IgD-negative memory B cell (primary cell): ENCODE measurements at regions not wholly inside any gene's neighbourhood (a gene's known extent, or its start where the extent isn't known, plus 50 kb on each side); places are given as distances from the start of the nearest gene placed in this dataset.
A peak's percentile ranks its signal among the peaks of the same experiment; 100 is the strongest.

Experiments used
- H3K27ac Mint-ChIP-seq, 3 donors: one replicate each; pipeline ENCODE4 v1.8.0; 2020 to 2022; ENCODE audit warnings: mild to moderate bottlenecking in 3 of 3, mixed read lengths in 3 of 3, moderate library complexity in 1 of 3
- H3K27me3 Mint-ChIP-seq: one replicate; pipeline ENCODE4 v1.8.0; 2021; ENCODE audit warnings: mixed read lengths
- H3K36me3 Mint-ChIP-seq: one replicate; pipeline ENCODE4 v1.8.0; 2020; ENCODE audit warnings: mild to moderate bottlenecking, mixed read lengths
- H3K4me1 Mint-ChIP-seq, 3 donors: one replicate each; pipeline ENCODE4 v1.8.0; 2020 to 2022; ENCODE audit warnings: mixed read lengths in 3 of 3, mild to moderate bottlenecking in 1 of 3
- H3K4me3 Mint-ChIP-seq, 4 donors: one replicate each; pipeline ENCODE4 v1.8.0; 2020 to 2022; ENCODE audit warnings: mild to moderate bottlenecking in 4 of 4, mixed read lengths in 4 of 4, moderate library complexity in 3 of 4
- H3K9me3 Mint-ChIP-seq, 3 donors: one replicate each; pipeline ENCODE4 v1.8.0; 2020 to 2021; ENCODE audit warnings: mixed read lengths in 3 of 3, mild to moderate bottlenecking in 1 of 3

DNA sequence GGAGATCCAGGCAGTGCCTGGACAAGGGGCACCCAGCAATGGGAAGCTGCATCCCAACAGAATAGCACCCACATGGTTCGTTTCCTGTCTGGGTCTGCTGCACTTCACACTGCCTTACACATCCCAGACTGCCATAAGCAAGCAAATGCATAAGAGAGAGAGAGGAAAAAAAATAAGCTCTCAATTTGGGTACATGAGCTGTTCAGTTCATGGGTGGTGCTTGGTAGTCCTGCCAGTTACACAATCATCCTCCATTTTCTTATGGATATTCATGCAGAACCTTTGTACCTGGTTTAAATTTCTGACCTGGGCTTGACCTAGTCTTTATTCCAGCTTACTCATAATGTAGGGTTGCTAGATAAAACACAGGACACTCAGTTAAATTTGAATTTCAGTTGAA is 733.6 kb downstream of the TNS3 start:
- no peaks in the 10 kb centered on the region for H3K27me3 Mint-ChIP-seq
- H3K27ac Mint-ChIP-seq = no peak overlapping the region
- H3K9me3 Mint-ChIP-seq = peaks cover 0 to 2% (median 0%) of the 10 kb centered on the region in 3 donors
- H3K36me3 Mint-ChIP-seq = no peaks in the 10 kb centered on the region
- no peaks in the 10 kb centered on the region for H3K4me1 Mint-ChIP-seq
- no peak overlapping the region for H3K4me3 Mint-ChIP-seq

DNA sequence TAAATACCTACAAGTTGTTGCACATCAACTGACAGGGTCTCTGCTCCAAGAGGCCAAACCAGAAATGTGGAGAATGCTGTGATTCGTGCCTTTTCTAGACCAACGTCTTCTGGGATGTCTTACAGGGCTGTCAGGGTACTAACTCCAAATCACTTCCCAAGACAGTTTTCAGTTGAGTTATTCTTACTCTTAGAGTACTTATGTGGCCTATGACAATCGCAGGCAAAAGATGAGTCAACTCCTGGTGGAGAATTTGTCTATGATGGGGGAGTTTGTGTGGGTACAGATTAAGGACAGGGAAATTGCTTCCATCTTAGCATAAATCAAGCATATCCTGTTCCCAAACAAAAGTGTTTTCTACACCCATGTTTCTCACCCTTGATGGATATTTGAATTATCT is 734.8 kb downstream of the TNS3 start:
- no peak overlapping the region for H3K4me3 Mint-ChIP-seq
- H3K9me3 Mint-ChIP-seq = peaks cover 0 to 2% (median 0%) of the 10 kb centered on the region in 3 donors
- H3K4me1 Mint-ChIP-seq = no peaks in the 10 kb centered on the region
- H3K36me3 Mint-ChIP-seq = no peaks in the 10 kb centered on the region
- H3K27ac Mint-ChIP-seq = no peak overlapping the region
- H3K27me3 Mint-ChIP-seq = no peaks in the 10 kb centered on the region

DNA sequence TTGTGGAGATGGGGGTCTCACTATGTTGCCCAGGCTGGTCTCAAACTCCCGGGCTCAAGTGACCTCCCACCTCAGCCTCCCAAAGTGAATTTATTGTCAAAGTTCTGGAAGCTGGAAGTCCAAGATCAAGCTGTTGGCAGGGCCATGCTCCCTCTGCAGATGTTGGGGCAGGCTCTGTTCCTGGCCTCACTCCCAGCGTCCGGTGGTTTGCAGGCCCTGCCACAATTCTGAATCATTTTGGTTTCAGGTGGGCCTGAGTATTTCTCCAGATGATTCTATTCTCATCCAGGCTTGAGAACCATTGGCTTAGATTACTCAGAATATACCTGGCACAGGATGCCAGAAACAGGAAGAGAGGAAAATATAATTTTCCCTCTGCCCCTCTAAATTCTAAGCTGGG is 737.4 kb downstream of the TNS3 start:
- Mint-ChIP-seq H3K27ac (no peak overlapping the region), H3K9me3 (peaks cover 0 to 3% (median 2%) of the 10 kb centered on the region in 3 donors), H3K4me1 (no peaks in the 10 kb centered on the region), H3K4me3 (no peak overlapping the region), H3K27me3 (no peaks in the 10 kb centered on the region), H3K36me3 (no peaks in the 10 kb centered on the region)

DNA sequence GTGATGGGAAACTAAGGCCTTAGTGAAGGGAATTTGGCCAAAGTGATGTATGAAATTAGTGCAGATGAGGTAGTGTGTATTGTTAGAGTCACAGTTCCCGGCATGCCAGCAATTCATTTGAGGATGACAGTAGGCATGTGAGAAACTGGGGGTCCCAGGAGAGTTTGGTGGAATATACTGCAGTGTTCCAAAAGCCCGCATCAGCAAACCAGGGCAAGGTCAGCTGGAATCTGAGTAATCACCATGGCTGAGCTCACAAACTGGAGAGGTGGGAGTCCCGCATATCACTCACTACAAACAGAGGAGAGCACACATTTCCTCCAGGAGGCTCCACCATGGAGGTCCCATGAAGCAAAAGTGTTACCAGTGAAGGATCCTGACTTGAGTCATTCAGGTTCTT is 740.7 kb downstream of the TNS3 start:
- Mint-ChIP-seq H3K27ac (no peak overlapping the region), H3K27me3 (no peaks in the 10 kb centered on the region), H3K9me3 (peaks cover 0 to 3% (median 2%) of the 10 kb centered on the region in 3 donors), H3K36me3 (no peaks in the 10 kb centered on the region), H3K4me3 (no peak overlapping the region), H3K4me1 (no peaks in the 10 kb centered on the region)

DNA sequence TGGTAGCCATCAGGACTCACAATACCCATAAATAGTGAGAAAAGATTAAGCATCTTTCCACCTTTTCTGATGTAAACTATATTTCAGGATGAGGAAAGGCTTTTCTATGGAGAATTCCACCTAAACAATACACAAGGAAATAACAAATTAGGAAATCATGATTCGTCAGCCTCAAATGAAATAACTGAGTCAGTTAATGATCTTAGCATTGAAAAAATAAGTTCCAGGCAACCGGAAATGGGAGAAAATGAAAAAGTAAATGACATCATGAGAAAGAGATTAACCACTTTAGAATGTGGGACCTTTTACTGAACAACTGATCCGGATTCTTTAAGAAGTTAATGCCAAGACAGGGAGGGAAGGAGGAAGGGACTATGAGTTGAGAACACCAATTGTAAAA is 742.3 kb downstream of the TNS3 start:
- H3K4me1 Mint-ChIP-seq = no peaks in the 10 kb centered on the region
- no peaks in the 10 kb centered on the region for H3K27me3 Mint-ChIP-seq
- no peak overlapping the region for H3K27ac Mint-ChIP-seq
- no peak overlapping the region for H3K4me3 Mint-ChIP-seq
- no peaks in the 10 kb centered on the region for H3K36me3 Mint-ChIP-seq
- peaks cover 0 to 3% (median 0%) of the 10 kb centered on the region in 3 donors for H3K9me3 Mint-ChIP-seq

DNA sequence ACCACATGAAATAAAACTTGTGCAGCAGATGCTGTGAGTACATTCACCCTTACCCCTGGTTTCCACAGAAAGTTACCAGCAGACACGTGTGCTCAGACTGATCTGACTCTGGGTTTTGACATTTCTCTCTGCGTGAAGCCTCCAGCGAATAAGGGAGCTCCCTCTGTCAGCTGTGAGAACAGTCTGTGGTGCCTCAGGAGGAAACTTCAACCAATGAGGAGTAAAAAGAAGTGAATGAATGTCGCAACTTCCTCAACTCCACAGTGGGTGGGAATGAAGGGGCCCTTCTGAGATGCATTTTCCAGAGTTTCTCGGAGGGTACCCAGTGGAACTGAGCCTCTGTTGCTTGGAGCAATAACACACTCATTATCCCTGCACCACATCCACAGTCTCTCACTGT is 743.4 kb downstream of the TNS3 start:
- H3K9me3 Mint-ChIP-seq = peaks cover 0 to 3% (median 2%) of the 10 kb centered on the region in 3 donors
- no peaks in the 10 kb centered on the region for H3K4me1 Mint-ChIP-seq
- H3K27me3 Mint-ChIP-seq = no peaks in the 10 kb centered on the region
- H3K4me3 Mint-ChIP-seq = no peak overlapping the region
- H3K36me3 Mint-ChIP-seq = no peaks in the 10 kb centered on the region
- H3K27ac Mint-ChIP-seq = no peak overlapping the region

DNA sequence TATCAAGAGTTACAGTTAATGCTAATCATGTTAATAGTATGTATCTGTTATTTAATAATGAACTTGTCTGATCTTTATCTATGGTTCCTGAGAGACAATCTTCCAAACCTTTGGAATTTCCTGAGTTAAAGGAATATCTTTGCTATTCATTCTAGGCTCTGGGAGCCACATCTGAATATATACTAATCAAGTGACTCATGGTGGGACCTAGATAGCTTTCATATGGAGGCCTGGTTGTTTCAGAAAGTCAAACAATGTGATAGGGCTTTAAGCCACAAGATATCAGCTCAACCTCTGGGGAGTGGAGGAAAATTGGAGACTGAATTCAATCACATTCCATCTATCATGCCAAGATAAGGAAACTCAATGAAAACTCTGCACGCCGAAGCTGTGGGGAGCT is 746.4 kb downstream of the TNS3 start:
- Mint-ChIP-seq H3K9me3 (peaks cover 2 to 3% (median 2%) of the 10 kb centered on the region in 3 donors), H3K36me3 (no peaks in the 10 kb centered on the region), H3K4me3 (no peak overlapping the region)

DNA sequence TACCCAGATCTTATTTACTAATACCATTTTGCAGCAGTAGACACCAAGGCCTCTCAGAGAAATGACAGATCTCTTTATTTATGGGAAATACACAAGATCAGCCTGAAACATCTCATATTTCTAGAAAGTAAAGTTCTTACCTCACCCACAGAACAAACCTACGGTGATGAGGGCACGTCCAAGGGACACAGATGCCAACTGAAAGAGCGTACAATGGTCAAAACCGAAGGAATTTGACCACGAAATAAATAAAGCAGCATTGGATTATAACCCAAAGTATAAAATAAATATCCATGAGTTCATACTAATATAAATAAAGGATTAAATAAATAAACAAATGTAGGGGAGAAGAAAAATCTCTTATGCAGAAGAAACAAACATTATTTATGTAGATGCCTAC is 747.0 kb downstream of the TNS3 start:
- Mint-ChIP-seq H3K27ac (no peak overlapping the region), H3K4me1 (no peaks in the 10 kb centered on the region), H3K36me3 (no peaks in the 10 kb centered on the region), H3K9me3 (peaks cover 2 to 4% (median 3%) of the 10 kb centered on the region in 3 donors), H3K27me3 (no peaks in the 10 kb centered on the region), H3K4me3 (no peak overlapping the region)

More for the DNA sequence above, 746.4 kb downstream of the TNS3 start:
- no peaks in the 10 kb centered on the region for H3K4me1 Mint-ChIP-seq
- no peak overlapping the region for H3K27ac Mint-ChIP-seq
- H3K27me3 Mint-ChIP-seq = no peaks in the 10 kb centered on the region

DNA sequence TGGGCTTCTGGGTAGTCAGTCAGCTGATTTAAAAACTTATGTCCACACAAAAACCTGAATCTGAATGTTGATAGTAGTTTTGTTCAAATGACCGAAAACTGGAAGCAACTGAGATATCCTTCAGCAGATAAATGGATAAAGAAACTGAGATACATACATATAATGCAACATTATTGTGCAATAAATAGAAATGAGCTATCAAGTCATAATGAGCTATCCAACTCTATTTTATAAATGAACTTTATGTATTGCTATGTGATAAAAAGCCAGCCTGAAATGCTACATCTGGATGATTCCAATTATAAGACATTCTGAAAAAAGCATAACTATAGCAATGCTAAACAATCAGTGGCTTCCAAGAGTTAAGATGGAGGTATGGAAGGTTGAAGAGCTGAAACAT is 748.7 kb downstream of the TNS3 start:
- H3K4me1 Mint-ChIP-seq = no peaks in the 10 kb centered on the region
- H3K9me3 Mint-ChIP-seq = peaks cover 0 to 4% (median 4%) of the 10 kb centered on the region in 3 donors
- no peak overlapping the region for H3K4me3 Mint-ChIP-seq
- H3K27ac Mint-ChIP-seq = no peak overlapping the region
- H3K36me3 Mint-ChIP-seq = no peaks in the 10 kb centered on the region
- H3K27me3 Mint-ChIP-seq = no peaks in the 10 kb centered on the region

DNA sequence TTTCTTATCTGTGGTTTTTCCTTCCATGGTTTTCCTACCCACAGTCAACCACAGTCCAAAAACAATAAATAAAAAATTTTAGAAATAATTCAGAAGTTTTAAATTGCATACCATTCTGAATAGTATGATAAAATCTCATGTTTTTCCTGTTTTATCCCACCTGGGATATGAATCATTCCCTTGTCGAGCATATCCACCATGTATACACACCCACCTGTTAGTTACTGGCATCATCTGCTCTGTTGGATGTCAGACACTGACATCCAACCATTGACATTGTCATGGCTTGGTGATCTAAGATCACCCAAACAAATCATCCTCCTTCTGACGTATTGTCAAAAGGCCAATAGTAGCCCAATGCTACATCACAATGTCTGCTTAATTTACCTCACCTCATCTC is 749.8 kb downstream of the TNS3 start:
- no peak overlapping the region for H3K27ac Mint-ChIP-seq
- H3K4me1 Mint-ChIP-seq = no peaks in the 10 kb centered on the region
- peaks cover 0 to 8% (median 7%) of the 10 kb centered on the region in 3 donors for H3K9me3 Mint-ChIP-seq
- no peak overlapping the region for H3K4me3 Mint-ChIP-seq
- no peaks in the 10 kb centered on the region for H3K27me3 Mint-ChIP-seq
- no peaks in the 10 kb centered on the region for H3K36me3 Mint-ChIP-seq

DNA sequence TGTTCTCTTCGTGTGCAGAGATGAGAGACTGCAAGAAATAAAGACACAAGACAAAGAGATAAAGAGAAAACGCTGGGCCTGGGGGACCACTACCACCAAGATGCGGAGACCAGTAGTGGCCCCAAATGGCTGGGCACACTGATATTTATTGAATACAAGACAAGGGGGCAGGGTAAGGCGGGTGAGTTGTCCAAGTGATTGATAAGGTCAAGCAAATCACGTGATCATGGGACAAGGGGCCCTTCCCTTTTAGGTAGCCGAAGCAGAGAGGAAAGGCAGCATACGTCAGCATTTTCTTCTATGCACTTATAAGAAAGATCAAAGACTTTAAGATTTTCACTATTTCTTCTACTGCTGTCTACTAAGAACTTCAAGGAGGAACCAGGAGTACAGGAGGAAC is 762.1 kb downstream of the TNS3 start:
- no peaks in the 10 kb centered on the region for H3K27me3 Mint-ChIP-seq
- no peaks in the 10 kb centered on the region for H3K36me3 Mint-ChIP-seq
- H3K9me3 Mint-ChIP-seq = peaks cover 5 to 11% (median 8%) of the 10 kb centered on the region in 3 donors
- peak overlapping the region in 1 of 4 donors; percentile 72 for H3K4me3 Mint-ChIP-seq
- no peaks in the 10 kb centered on the region for H3K4me1 Mint-ChIP-seq
- H3K27ac Mint-ChIP-seq = no peak overlapping the region

DNA sequence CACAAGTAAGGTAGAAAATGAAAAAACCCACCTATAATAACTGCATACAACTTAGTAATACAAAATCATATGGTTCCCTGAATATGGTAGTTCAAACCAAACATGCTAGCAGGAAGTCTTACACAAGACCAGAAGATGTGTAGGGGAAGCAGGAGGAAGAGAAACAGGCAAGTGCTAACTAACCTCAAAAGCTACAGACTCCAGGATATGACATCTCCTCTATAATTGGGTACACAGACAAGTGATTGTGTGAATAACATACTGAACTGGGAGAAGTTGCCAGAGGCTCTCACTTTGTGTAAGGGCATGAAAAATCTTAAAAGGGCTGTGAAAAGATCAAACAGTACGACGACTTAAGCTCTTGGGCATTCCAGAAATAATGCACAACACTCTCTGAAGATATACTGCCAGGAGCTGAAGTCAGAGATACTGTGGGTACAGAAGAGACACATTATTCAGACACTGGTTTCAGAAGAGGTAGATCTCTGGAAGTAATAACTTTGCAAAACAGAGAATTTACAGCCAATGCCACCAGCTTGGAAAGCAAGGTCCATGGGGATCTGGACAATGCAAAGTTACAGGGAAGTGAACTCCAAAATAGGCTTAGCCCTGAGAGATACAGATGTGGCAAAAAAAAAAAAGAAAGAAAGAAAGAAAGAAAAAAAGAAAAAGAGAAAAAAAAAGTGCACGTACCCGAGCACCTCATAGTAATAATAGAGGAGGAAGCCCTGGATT is 767.2 kb downstream of the TNS3 start:
- peaks cover 2 to 10% (median 6%) of the 10 kb centered on the region in 3 donors for H3K9me3 Mint-ChIP-seq
- no peaks in the 10 kb centered on the region for H3K36me3 Mint-ChIP-seq
- H3K27ac Mint-ChIP-seq = no peak overlapping the region
- H3K4me1 Mint-ChIP-seq = no peaks in the 10 kb centered on the region
- peaks cover 1% of the 10 kb centered on the region for H3K27me3 Mint-ChIP-seq
- H3K4me3 Mint-ChIP-seq = no peak overlapping the region

DNA sequence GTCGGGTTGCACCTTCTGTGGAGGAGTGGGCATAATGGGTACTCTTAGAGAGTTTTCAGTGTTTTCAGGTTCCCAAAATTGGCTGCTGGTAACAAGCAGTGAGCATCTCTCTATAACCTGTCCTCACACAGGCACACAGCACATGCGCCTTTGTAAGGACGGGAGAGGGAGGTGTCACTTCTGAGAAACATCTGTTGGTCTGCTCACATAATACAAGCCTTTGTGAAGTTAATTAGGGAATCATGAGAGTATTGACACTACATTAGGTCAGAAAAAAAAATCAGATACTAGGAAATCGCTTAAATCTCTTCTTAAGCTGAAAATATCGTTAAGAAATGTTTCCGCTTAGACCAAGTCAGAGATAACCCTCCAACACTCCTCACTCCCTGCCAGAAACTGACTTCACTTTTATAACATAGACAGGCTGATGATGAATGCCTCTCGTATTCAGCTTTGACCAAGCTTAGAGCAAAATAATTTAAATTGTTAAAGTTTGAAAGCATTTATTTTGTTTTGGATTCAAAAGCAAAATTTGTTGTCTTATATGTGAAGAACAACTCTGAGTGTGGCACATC is 769.7 kb downstream of the TNS3 start:
- Mint-ChIP-seq H3K4me3 (no peak overlapping the region), H3K27ac (peak overlapping the region in 1 of 3 donors; percentile 20), H3K9me3 (peaks cover 2 to 8% (median 3%) of the 10 kb centered on the region in 3 donors), H3K27me3 (peaks cover 1% of the 10 kb centered on the region), H3K4me1 (no peaks in the 10 kb centered on the region), H3K36me3 (no peaks in the 10 kb centered on the region)

DNA sequence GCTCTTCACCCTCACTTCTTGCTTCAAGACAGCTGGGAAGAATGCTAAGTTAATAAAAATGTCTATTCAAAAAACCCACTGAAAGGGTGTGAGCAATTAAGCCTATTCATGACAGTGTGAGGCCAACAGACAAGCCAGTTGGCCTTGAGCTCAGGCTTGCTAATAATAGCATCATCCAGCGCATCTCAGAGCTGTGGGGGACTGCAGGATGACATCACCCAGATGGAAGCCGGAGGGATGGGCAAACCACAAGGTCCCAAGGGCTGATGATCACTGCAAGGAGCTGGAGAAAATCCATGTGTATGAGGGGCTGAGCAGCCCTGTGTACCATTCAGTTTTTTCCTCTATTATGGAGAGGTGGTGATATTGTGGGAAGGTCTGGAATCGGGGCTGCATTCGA is 770.4 kb downstream of the TNS3 start:
- peak overlapping the region in 1 of 3 donors; percentile 20 for H3K27ac Mint-ChIP-seq
- no peak overlapping the region for H3K4me3 Mint-ChIP-seq
- H3K4me1 Mint-ChIP-seq = no peaks in the 10 kb centered on the region
- H3K36me3 Mint-ChIP-seq = no peaks in the 10 kb centered on the region
- H3K9me3 Mint-ChIP-seq = peaks cover 0 to 5% (median 3%) of the 10 kb centered on the region in 3 donors
- H3K27me3 Mint-ChIP-seq = peaks cover 1% of the 10 kb centered on the region

DNA sequence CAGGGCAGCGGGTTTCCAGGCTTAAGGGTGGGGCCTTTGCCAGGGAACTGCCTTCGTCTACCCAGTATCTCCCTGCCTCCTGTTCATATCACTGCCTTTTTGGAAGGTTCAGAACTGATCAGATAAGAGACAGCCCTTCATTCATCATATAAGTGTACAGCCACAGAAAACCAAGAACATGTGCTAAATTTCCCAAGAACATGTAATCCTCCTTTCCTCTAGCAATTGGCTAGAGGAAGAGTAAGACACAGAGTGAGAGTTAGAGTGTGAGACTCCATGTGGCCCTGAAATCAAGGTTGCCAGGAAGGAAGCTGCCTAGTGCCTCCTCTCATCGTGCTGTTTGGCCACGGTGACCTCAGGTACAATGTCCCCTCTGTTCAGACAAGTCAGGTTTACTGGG is 770.9 kb downstream of the TNS3 start:
- Mint-ChIP-seq H3K4me3 (no peak overlapping the region), H3K9me3 (peaks cover 0 to 3% (median 1%) of the 10 kb centered on the region in 3 donors), H3K36me3 (no peaks in the 10 kb centered on the region)

DNA sequence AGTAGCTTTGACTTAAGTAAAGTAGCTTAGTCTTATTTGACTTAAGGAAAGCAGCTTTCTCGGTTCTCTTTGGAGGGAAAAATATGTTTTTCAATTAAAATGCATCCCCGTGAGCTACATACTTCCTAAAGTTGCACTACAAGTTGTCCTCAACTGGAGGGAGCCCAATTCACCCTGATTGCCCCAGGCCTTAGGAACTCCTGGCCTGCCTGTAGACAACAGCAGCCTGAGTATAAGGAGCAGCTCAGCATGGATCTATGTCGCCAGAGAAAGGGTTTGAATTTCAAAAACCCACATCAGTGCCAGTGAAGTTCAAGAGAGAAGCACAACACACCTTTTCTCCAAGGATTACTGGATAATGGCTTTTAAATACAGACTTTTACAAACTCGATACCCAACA is 772.0 kb downstream of the TNS3 start:
- H3K4me1 Mint-ChIP-seq = no peaks in the 10 kb centered on the region

More for the DNA sequence above, 770.9 kb downstream of the TNS3 start:
- peaks cover 1% of the 10 kb centered on the region for H3K27me3 Mint-ChIP-seq
- H3K27ac Mint-ChIP-seq = no peak overlapping the region
- H3K4me1 Mint-ChIP-seq = no peaks in the 10 kb centered on the region

More for the DNA sequence above, 772.0 kb downstream of the TNS3 start:
- H3K27me3 Mint-ChIP-seq = peaks cover 1% of the 10 kb centered on the region
- no peak overlapping the region for H3K4me3 Mint-ChIP-seq
- H3K27ac Mint-ChIP-seq = no peak overlapping the region
- H3K9me3 Mint-ChIP-seq = peaks cover 0 to 3% (median 1%) of the 10 kb centered on the region in 3 donors
- no peaks in the 10 kb centered on the region for H3K36me3 Mint-ChIP-seq
